GM12891 (cell line): ENCODE measurements at regions not wholly inside any gene's neighbourhood (a gene's known extent, or its start where the extent isn't known, plus 50 kb on each side); places are given as distances from the start of the nearest gene placed in this dataset.

Experiments used
- POLR2A ChIP-seq: IDR thresholded peaks from 2 replicates; pipeline ENCODE4 v1.6.1; 2011; ENCODE audit warnings: low read depth, low read length, control low read depth
- POLR2AphosphoS5 ChIP-seq: IDR thresholded peaks from 2 replicates; pipeline ENCODE4 v1.6.1; 2011; ENCODE audit warnings: low read depth, low read length, control low read depth

DNA sequence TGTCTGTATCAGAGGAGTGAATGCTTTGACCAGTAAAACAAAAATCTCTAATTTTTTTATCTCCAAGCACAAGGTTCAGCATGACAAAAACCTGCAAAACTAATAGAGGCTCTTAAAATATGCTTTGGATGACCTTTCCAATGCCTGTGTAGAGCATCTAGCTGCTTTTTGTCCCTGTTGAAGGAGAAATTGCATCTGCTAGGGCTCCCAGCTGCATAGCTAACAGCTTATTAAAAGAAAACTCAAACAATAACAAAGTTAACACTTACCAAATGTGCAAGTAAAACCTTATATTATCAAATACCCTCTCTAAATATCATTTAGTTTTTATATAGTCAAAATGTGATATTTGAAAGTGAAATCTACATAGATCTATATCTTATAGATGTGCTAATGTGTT, 378.6 kb downstream of the CD109 start:
- TF ChIP-seq POLR2A (no peak), POLR2AphosphoS5 (no peak)
